Esophagus muscularis mucosa (tissue), 3 donors: ENCODE measurements at regions not wholly inside any gene's neighbourhood (a gene's known extent, or its start where the extent isn't known, plus 50 kb on each side); places are given as distances from the start of the nearest gene placed in this dataset.

ENCODE experiments used
- POLR2AphosphoS5 ChIP-seq, 2 donors: sonication (generic); formaldehyde crosslinking; IDR thresholded peaks; one replicate each; pipeline ENCODE4 v1.6.1; 2017; ENCODE audit warnings: antibody characterized with exemption in 2 of 2
- TF ChIP-seq, protein P1 (sequence below), 3 experiments: fragments of 200-600 bp in 2 of 3; fragments of 450-650 bp in 1 of 3; sonication (generic) in 2 of 3; IDR thresholded peaks; one replicate each; pipeline ENCODE4 v1.5.1; 2017 to 2019; ENCODE audit warnings: antibody characterized with exemption in 3 of 3, mild to moderate bottlenecking in 2 of 3, moderate library complexity in 1 of 3

GRCh38 chr7:131861620-131862346 is 305.4 kb upstream of the PODXL start:
- no peak for TF ChIP-seq POLR2AphosphoS5 (IDR thresholded peaks at IDR 0.05)
- TF ChIP-seq, protein P1, sequence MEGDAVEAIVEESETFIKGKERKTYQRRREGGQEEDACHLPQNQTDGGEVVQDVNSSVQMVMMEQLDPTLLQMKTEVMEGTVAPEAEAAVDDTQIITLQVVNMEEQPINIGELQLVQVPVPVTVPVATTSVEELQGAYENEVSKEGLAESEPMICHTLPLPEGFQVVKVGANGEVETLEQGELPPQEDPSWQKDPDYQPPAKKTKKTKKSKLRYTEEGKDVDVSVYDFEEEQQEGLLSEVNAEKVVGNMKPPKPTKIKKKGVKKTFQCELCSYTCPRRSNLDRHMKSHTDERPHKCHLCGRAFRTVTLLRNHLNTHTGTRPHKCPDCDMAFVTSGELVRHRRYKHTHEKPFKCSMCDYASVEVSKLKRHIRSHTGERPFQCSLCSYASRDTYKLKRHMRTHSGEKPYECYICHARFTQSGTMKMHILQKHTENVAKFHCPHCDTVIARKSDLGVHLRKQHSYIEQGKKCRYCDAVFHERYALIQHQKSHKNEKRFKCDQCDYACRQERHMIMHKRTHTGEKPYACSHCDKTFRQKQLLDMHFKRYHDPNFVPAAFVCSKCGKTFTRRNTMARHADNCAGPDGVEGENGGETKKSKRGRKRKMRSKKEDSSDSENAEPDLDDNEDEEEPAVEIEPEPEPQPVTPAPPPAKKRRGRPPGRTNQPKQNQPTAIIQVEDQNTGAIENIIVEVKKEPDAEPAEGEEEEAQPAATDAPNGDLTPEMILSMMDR (IDR thresholded peaks at IDR 0.05) = no peak
